HEK293 (cell line): ENCODE measurements at regions not wholly inside any gene's neighbourhood (a gene's known extent, or its start where the extent isn't known, plus 50 kb on each side); places are given as distances from the start of the nearest gene placed in this dataset.

Experiments used
- CTCF ChIP-seq: fragments of 450-650 bp; formaldehyde crosslinking; IDR thresholded peaks from 2 replicates; pipeline ENCODE4 v1.5.1; 2016; ENCODE audit warnings: missing biosample characterization, missing genetic modification characterization
- REPIN1 ChIP-seq: fragments of 450-650 bp; formaldehyde crosslinking; IDR thresholded peaks from 2 replicates; pipeline ENCODE4 v1.5.1; 2017; ENCODE audit warnings: missing biosample characterization, missing genetic modification characterization, low read depth
- TCF7L2 ChIP-seq: IDR thresholded peaks from 2 replicates; pipeline ENCODE4 v1.6.1; 2011; ENCODE audit warnings: low read depth, mild to moderate bottlenecking, inconsistent platforms, low read length, moderate library complexity, borderline replicate concordance
- ZBTB26 ChIP-seq: fragments of 450-650 bp; formaldehyde crosslinking; optimal IDR thresholded peaks from 2 replicates; pipeline ENCODE3; 2016; ENCODE audit warnings: missing biosample characterization, mild to moderate bottlenecking, missing genetic modification characterization
- ZNF473 ChIP-seq: fragments of 450-650 bp; formaldehyde crosslinking; IDR thresholded peaks from 2 replicates; pipeline ENCODE4 v1.5.1; 2017; ENCODE audit warnings: missing biosample characterization, missing genetic modification characterization
- ZNF513 ChIP-seq: fragments of 450-650 bp; IDR thresholded peaks from 2 replicates; pipeline ENCODE4 v1.5.1; 2018; ENCODE audit warnings: missing biosample characterization, missing genetic modification characterization
- ZNF530 ChIP-seq: fragments of 450-650 bp; formaldehyde crosslinking; IDR thresholded peaks from 2 replicates; pipeline ENCODE4 v1.5.1; 2016; ENCODE audit warnings: low read depth, missing biosample characterization, missing genetic modification characterization
- ZNF670 ChIP-seq: fragments of 450-650 bp; formaldehyde crosslinking; IDR thresholded peaks from 2 replicates; pipeline ENCODE4 v1.5.1; 2016; ENCODE audit warnings: missing biosample characterization, missing genetic modification characterization, low read depth

- TF ChIP-seq CTCF (tag by site-specific recombination): no peak
- no peak for TF ChIP-seq ZNF473 (tag by site-specific recombination)
- TF ChIP-seq REPIN1 (tag by site-specific recombination): no peak
- no peak for TF ChIP-seq ZBTB26 (tag by site-specific recombination)
- no peak for TF ChIP-seq ZNF530 (tag by site-specific recombination)
- TF ChIP-seq ZNF670 (tag by site-specific recombination): no peak
- no peak for TF ChIP-seq TCF7L2
- no peak for TF ChIP-seq ZNF513
Observed at GRCh38 chr15:69843900-69844304, 253.8 kb downstream of the TLE3 start.
